Stimulated activated naive B cell treated with anti-CD40 and anti-IgM and Interleukin-4, amounts not matched to agents 10 μg/mL and 1 μg/mL and 100 μg/mL, for 72 hours (primary cell): ENCODE measurements at regions not wholly inside any gene's neighbourhood (a gene's known extent, or its start where the extent isn't known, plus 50 kb on each side); places are given as distances from the start of the nearest gene placed in this dataset.
A peak's percentile ranks its signal among the peaks of the same experiment; 100 is the strongest.
"Not testable (repeated sequence)": the region's sequence is repeated elsewhere in the genome, so short reads cannot be mapped to it uniquely, and the experiment has no call there.

Experiments
- ATAC-seq, 2 donors: fragments of 150-1000 bp; cut with Tn5 transposase; replicated peaks; 2 replicates each; pipeline ENCODE4 v1.10.0; 2021; ENCODE audit warnings: moderate library complexity in 1 of 2
- DNase-seq: peaks from one replicate; pipeline ENCODE4 v3.0.0; 2021
- H3K27ac Mint-ChIP-seq: one replicate; pipeline ENCODE4 v1.8.0; 2022; ENCODE audit warnings: mild to moderate bottlenecking, mixed read lengths
- H3K27me3 Mint-ChIP-seq, 2 donors: one replicate each; pipeline ENCODE4 v1.8.0; 2022; ENCODE audit warnings: mixed read lengths in 2 of 2
- H3K36me3 Mint-ChIP-seq, 2 donors: one replicate each; pipeline ENCODE4 v1.8.0; 2022; ENCODE audit warnings: mixed read lengths in 2 of 2, mild to moderate bottlenecking in 1 of 2
- H3K4me1 Mint-ChIP-seq, 2 donors: one replicate each; pipeline ENCODE4 v1.8.0; 2022; ENCODE audit warnings: mixed read lengths in 2 of 2, mild to moderate bottlenecking in 1 of 2
- H3K4me3 Mint-ChIP-seq, 2 donors: one replicate each; pipeline ENCODE4 v1.8.0; 2022; ENCODE audit warnings: mild to moderate bottlenecking in 2 of 2, mixed read lengths in 2 of 2, moderate library complexity in 1 of 2
- H3K9me3 Mint-ChIP-seq, 2 donors: one replicate each; pipeline ENCODE4 v1.8.0; 2022; ENCODE audit warnings: mixed read lengths in 2 of 2, mild to moderate bottlenecking in 1 of 2

DNA sequence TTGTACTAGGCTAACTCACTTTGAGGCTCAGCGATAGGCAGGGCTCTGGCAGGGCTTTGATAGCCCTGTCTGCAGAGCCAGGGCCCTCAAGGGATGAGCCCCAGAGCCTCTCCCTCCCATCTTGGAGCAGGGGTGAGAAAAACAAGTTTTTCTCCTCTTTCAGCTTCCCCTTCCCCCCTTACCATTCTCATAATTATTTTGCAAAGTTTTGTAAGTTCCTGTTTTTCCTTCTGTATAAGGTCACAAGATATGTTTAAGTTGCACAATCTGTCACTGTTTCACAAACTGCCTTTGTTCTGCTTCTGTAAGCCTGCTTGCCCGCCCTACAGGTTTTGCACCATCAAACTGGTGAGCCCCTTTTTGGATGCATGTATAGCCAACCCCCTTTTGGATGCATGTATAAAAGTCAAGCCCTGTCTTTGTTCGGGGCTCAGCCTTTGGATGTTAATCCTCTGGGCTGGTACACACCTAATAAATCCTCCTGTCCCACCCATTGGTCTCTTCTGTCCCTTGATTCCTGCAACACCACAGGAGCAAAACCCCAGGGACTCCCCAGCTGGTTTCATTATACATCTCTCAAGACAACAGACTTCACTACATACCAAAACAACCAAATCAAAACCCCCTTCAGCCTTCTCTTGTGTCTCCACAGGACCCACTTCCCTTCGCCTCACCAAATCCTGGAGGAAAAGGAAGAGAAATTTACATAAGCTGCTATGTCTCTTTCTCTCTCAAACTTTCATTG lies 52.5 kb upstream of the RESF1 start:
- DNase-seq (peak; percentile 76), ATAC-seq (peak; percentile 94 to 96)
- Mint-ChIP-seq H3K27ac (peak overlapping the region; percentile 98), H3K4me3 (peak overlapping the region; percentile 67 to 73), H3K27me3 (no peaks in the 10 kb centered on the region), H3K4me1 (peaks cover 27 to 35% of the 10 kb centered on the region in 2 donors), H3K36me3 (peaks cover 13 to 31% of the 10 kb centered on the region in 2 donors), H3K9me3 (peaks cover 25 to 28% of the 10 kb centered on the region in 2 donors)

- no peak overlapping the region for H3K27ac Mint-ChIP-seq
- peaks cover 17 to 37% of the 10 kb centered on the region in 2 donors for H3K36me3 Mint-ChIP-seq
- peaks cover 29 to 53% of the 10 kb centered on the region in 2 donors for H3K4me1 Mint-ChIP-seq
- peaks cover 25 to 26% of the 10 kb centered on the region in 2 donors for H3K9me3 Mint-ChIP-seq
- H3K4me3 Mint-ChIP-seq = no peak overlapping the region
- no peaks in the 10 kb centered on the region for H3K27me3 Mint-ChIP-seq
- ATAC-seq (no peak), DNase-seq (no peak)
These were observed 56.2 kb upstream of the RESF1 start for GRCh38 chr12:31903025-31903424.

GRCh38 chr12:31900271-31900670 lies 58.9 kb upstream of the RESF1 start:
- peaks cover 24 to 53% of the 10 kb centered on the region in 2 donors for H3K4me1 Mint-ChIP-seq

DNA sequence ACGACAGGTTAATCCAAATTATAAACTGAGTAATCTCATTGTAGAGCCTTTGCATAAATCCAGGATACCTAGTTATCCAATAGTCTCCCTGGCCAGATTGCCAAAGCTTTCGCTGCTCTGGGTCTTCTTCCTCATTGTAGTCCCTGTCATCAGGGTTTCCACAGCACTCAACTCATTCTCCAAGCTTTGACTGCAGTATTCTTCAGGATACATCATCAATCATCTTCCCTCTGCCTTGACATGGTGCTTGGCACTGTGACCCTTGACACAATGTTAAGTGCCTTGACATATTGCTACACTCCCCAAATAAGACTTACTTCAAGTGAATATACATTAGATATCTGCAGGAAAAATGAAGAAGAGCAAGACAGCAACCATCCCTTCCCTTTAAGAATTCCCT lies 60.1 kb upstream of the RESF1 start:
- Mint-ChIP-seq H3K4me3 (no peak overlapping the region), H3K27me3 (no peaks in the 10 kb centered on the region), H3K36me3 (peaks cover 27 to 44% of the 10 kb centered on the region in 2 donors), H3K27ac (peak overlapping the region; percentile 78), H3K9me3 (peaks cover 25 to 29% of the 10 kb centered on the region in 2 donors), H3K4me1 (peaks cover 29 to 52% of the 10 kb centered on the region in 2 donors)
- DNase-seq (no peak), ATAC-seq (no peak)

More at GRCh38 chr12:31900271-31900670, 58.9 kb upstream of the RESF1 start:
- Mint-ChIP-seq H3K27ac (peak overlapping the region; percentile 74), H3K9me3 (peaks cover 21 to 23% of the 10 kb centered on the region in 2 donors), H3K27me3 (no peaks in the 10 kb centered on the region), H3K36me3 (peaks cover 21 to 36% of the 10 kb centered on the region in 2 donors), H3K4me3 (no peak overlapping the region)
- DNase-seq (no peak), ATAC-seq (no peak)

DNA sequence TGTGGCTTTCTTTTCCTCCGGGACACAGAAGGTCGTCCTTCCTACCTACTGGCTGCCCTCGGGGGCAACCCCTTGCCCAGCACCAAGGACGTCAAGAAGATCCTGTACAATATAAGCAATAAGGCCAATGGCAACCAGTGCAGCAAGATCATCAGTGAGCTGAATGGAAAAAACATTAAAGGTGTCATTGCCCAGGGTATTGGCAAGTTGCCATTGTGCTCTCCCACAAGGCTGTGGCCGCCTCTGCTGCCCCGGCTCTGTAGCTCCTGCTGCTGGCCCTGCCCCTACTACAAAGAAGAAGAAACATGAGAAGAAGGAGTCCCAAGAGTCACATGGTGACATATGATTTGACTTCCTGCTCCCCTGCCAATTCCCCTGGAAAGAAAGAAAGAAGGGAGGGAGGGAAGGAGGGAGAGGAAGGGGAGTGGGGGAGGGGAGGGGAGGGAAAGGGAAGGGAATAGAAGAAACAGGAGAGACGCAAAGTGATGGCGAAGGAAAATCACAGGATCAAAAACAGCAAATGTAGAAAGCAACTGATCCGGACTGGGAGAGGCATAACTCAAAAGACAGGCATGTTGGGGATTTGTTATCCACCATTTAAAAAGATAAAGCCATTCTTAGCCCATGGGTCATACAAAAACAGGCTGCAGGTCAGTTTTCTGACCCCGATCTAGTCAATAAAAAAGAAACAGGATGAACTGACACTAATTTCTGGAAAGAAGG lies 61.3 kb upstream of the RESF1 start:
- peaks cover 27 to 29% of the 10 kb centered on the region in 2 donors for H3K9me3 Mint-ChIP-seq
- peaks cover 30 to 55% of the 10 kb centered on the region in 2 donors for H3K4me1 Mint-ChIP-seq
- H3K27ac Mint-ChIP-seq = peak overlapping the region; percentile 96
- H3K36me3 Mint-ChIP-seq = peaks cover 33 to 51% of the 10 kb centered on the region in 2 donors
- ATAC-seq = peak; percentile 62 to 68
- H3K4me3 Mint-ChIP-seq = peak overlapping the region; percentile 71 to 78
- peak; percentile 71 for DNase-seq
- no peaks in the 10 kb centered on the region for H3K27me3 Mint-ChIP-seq

DNA sequence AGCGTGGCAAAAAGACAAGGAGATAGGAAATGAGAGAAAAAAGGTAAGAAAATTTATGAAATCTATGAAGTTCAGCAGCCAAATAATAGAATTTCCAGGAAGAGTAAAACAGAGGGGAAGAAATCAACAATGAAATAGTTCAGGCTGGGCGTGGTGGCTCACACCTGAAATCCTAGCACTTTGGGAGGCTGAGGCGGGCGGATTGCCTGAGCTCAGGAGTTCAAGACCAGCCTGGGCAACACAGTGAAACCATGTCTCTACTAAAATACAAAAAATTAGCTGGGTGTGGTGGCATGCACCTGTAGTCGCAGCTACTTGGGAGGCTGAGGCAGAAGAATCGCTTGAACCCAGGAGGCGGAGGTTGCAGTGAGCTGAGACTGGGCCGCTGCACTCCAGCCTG lies 62.1 kb upstream of the RESF1 start:
- Mint-ChIP-seq H3K9me3 (peaks cover 30 to 32% of the 10 kb centered on the region in 2 donors), H3K36me3 (peaks cover 39 to 55% of the 10 kb centered on the region in 2 donors), H3K4me3 (peak overlapping the region; percentile 71 to 78), H3K4me1 (peaks cover 32 to 58% of the 10 kb centered on the region in 2 donors), H3K27ac (peak overlapping the region; percentile 96)
- not testable (repeated sequence) for DNase-seq, H3K27me3 Mint-ChIP-seq
- peak; percentile 5 to 8 for ATAC-seq

DNA sequence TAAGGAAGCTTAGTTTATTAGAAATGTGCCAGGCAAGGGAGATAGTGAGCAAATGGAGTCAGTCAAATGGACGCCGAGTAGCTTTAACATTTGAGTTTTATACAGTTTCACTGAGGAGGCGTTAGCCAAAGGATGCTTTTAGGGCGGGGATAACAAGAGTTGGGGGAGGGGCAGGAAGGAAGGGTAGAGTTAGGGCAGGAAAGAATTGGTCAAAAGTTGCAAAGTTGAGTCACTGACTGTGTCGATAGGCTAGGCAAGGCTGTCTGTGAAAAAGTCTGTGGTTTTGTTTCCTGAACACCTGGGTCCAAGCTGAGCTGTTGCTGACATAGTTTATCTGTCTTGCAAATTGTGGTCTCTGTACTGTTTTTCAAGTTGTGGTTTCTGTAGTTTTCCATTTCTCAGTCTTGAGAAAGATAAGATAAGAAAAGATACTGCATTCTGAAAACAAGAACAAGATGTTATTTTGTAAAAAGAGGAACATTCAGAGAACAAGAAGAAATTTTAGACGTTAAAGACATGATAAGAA lies 62.6 kb upstream of the RESF1 start:
- H3K9me3 Mint-ChIP-seq = peaks cover 30 to 33% of the 10 kb centered on the region in 2 donors
- H3K27me3 Mint-ChIP-seq = no peaks in the 10 kb centered on the region
- peak overlapping the region; percentile 71 to 74 for H3K4me3 Mint-ChIP-seq
- H3K36me3 Mint-ChIP-seq = peaks cover 39 to 56% of the 10 kb centered on the region in 2 donors
- peak overlapping the region; percentile 96 for H3K27ac Mint-ChIP-seq
- H3K4me1 Mint-ChIP-seq = peaks cover 32 to 58% of the 10 kb centered on the region in 2 donors
- peak; percentile 94 to 97 for ATAC-seq
- DNase-seq = peak; percentile 92

DNA sequence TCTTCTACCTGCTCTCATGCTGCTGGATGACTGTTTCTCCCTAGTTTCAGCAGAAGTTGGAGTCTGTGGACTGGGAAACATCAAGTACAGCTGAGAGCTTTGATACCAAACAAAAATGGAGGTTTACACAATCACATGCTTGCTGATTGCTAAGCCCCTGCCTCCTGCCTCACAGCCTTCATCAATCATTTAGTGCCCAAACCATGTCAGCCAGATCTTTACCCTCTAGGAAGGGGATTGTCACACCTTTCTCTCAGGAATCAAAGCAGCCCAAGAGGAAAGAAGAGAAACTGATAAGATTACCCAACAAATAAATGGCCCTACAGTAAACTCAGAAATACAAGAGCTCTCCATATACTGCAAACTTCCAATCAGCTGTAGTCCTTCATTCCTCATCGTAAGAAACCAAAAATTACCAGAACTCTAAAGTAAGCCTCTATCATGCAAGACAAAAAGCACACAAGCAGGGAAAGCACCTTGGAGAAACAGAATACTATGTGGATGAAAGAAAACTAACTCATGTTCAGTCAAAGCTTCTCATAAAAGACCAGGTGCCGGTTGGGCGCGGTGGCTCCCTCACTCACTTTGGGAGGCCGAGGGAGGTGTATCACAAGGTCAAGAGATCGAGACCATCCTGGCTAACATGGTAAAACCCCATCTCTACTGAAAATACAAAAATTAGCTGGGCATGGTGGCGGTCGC lies 63.6 kb upstream of the RESF1 start:
- peak overlapping the region; percentile 71 to 74 for H3K4me3 Mint-ChIP-seq
- peaks cover 30 to 33% of the 10 kb centered on the region in 2 donors for H3K9me3 Mint-ChIP-seq

DNA sequence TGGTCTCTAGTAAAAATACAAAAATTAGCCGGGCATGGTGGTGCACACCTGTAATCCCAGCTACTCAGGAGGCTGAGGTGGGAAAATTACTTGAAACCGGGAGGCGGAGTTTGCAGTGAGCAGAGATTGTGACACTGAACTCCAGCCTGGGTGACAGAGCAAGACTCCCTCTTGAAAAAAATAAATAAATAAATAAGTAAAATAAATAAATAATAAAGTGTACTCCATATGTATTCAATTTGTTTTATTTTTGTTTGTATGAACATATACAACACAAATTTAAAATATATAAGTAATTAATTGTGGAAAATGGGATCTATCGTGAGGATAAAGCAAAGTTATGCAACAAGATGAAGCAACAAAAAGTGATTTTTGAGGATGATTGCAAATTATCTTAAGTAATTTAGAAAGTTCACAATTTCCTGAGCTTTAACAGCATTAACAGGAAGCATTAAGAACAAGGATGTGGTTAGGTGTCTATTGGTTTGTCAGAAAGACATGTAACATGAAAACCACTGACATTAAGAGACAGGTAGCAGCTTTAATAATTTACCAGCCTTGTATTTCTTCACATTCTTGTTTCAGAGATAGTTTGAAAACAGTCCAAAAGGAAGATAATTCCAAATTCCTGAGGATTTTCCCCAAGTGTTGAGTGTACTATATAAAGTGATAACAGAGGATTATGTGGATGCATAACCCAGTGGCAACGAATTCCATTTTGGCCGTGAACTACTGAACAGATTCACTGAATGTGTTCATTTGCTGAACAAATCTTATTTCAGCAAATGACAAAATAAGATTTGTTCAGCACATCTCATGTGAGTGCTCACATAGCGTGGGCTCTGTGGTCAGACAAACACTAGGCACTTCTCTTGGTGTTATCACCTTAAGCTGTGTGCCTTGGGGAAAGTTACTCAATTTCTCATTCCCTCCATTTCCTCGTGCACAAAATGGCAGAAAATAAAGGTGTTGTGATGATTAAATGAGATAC lies 68.6 kb upstream of the RESF1 start:
- H3K27ac Mint-ChIP-seq = peak overlapping the region; percentile 86
- peaks cover 49 to 52% of the 10 kb centered on the region in 2 donors for H3K4me1 Mint-ChIP-seq
- ATAC-seq = peak; percentile 58 to 74
- no peaks in the 10 kb centered on the region for H3K27me3 Mint-ChIP-seq
- peaks cover 26 to 30% of the 10 kb centered on the region in 2 donors for H3K9me3 Mint-ChIP-seq
- H3K4me3 Mint-ChIP-seq = peak overlapping the region in 1 of 2 donors; percentile 39
- no peak for DNase-seq
- peaks cover 41 to 49% of the 10 kb centered on the region in 2 donors for H3K36me3 Mint-ChIP-seq

More for the DNA sequence above, 63.6 kb upstream of the RESF1 start:
- Mint-ChIP-seq H3K27me3 (no peaks in the 10 kb centered on the region), H3K4me1 (peaks cover 40 to 64% of the 10 kb centered on the region in 2 donors), H3K27ac (peak overlapping the region; percentile 96), H3K36me3 (peaks cover 42 to 61% of the 10 kb centered on the region in 2 donors)
- no peak for DNase-seq
- no peak for ATAC-seq

DNA sequence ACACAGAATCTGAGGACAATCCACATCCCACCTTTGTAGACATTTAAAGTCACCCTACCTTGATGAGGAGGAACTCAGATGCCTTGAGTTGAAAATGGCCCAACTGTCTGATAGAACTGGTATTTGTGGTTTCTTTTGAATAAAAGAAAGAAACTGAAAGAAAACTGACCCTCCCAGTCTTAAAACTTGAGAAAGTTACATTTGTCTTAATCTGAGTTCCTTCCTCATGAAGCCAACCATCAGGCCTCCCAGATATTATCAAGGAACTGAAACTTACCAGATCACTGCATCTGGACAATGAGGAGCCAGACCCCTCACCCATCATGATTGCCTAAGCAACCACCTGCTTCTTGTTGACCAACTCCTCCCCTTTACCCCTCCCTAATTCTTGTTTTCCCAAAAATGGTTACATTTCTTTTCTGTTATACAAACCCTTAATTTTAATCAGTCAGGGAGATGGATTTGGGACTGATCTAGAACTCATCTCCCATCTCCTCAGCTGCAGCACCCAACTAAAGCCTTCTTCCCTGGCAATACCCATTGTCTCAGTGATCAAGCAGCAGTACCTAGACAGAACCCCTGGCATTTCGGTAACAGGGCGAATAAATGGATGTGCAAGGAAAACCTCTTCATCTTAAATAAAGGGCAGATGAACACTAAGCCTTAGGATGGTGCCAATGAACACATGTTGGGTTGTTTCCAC lies 72.0 kb upstream of the RESF1 start:
- Mint-ChIP-seq H3K4me1 (peaks cover 48 to 58% of the 10 kb centered on the region in 2 donors), H3K9me3 (peaks cover 23 to 28% of the 10 kb centered on the region in 2 donors), H3K4me3 (peak overlapping the region; percentile 78 to 86), H3K27me3 (no peaks in the 10 kb centered on the region), H3K36me3 (peaks cover 32 to 56% of the 10 kb centered on the region in 2 donors), H3K27ac (peak overlapping the region; percentile 94)
- peak; percentile 59 to 61 for ATAC-seq
- peak; percentile 51 for DNase-seq

GRCh38 chr12:31882682-31883081 lies 76.5 kb upstream of the RESF1 start:
- DNase-seq, H3K4me3 Mint-ChIP-seq, H3K27me3 Mint-ChIP-seq, ATAC-seq: not testable (repeated sequence)
- peaks cover 49 to 65% of the 10 kb centered on the region in 2 donors for H3K4me1 Mint-ChIP-seq
- peaks cover 14 to 17% of the 10 kb centered on the region in 2 donors for H3K9me3 Mint-ChIP-seq
- H3K36me3 Mint-ChIP-seq = peaks cover 20 to 48% of the 10 kb centered on the region in 2 donors
- peak overlapping the region; percentile 86 for H3K27ac Mint-ChIP-seq

- no peak overlapping the region for H3K4me3 Mint-ChIP-seq
- DNase-seq (no peak), ATAC-seq (no peak)
- peak overlapping the region; percentile 96 for H3K27ac Mint-ChIP-seq
- H3K9me3 Mint-ChIP-seq = peaks cover 9 to 12% of the 10 kb centered on the region in 2 donors
- H3K36me3 Mint-ChIP-seq = peaks cover 16 to 48% of the 10 kb centered on the region in 2 donors
- H3K4me1 Mint-ChIP-seq = peaks cover 42 to 66% of the 10 kb centered on the region in 2 donors
- H3K27me3 Mint-ChIP-seq = no peaks in the 10 kb centered on the region
These were observed 78.9 kb upstream of the RESF1 start for GRCh38 chr12:31880340-31880739.
